CD4-positive, alpha-beta T cell treated with Interleukin-21 for 1 hour (primary cell): ENCODE measurements at regions not wholly inside any gene's neighbourhood (a gene's known extent, or its start where the extent isn't known, plus 50 kb on each side); places are given as distances from the start of the nearest gene placed in this dataset.

ENCODE experiments used
- DNase-seq: peaks from one replicate; pipeline ENCODE4 v3.0.0-alpha.2; 2020

DNA sequence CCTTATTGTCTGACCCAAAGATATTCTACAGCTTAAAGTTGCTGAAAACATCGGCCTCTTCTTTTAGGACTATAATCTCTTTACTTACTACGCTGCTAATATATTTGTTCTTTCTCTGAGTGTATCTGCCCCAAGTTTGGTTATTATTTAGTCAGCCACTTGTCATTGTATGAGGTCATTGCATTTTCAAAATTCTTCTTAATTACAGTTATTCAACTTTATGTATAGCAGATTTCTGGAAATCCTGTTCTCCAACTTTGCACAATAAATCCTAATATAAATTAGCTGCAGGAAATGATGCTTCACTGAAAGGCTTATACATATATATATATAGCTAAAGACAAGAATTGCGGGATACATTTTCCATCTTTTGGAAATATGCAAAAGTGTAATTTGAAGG is 88.5 kb upstream of the HIVEP1 start:
- no peak for DNase-seq

DNA sequence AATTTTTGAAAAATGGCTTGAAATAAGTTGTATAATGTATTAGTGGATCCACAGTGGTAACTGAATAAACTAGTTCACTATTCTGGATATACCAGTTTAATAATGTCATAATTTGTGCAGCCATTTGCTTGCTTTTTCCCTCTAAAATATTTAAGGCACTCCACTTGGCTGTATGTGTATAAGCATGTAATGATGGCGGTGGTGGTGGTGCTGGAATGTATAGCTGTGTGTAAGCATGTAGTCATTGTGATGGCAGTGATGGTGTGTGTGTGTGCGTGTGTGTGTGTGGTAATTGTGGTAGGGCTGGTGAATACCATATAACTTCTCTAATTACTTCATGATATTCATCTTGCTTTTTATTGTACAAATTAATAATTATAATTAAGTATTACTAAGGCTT is 89.2 kb upstream of the HIVEP1 start:
- no peak for DNase-seq

DNA sequence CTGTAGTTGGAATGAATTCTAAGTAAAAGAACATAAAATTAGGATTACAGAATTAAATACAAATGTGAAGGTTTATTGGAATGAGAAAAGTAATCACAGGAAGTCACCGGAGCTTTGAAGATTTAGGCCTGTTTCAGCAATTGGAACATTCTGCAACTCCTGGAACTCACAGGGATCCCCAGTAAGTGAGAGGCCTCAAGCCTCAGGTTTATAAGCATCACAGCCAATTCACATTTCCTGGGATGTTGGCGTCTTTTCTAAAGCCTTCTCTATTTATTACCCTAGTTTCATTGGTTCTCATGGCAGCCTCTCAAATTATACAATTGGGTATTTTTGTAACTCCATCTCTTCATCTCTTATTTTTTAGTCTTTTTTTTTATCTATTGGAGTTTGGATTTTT is 90.4 kb upstream of the HIVEP1 start:
- no peak for DNase-seq

DNA sequence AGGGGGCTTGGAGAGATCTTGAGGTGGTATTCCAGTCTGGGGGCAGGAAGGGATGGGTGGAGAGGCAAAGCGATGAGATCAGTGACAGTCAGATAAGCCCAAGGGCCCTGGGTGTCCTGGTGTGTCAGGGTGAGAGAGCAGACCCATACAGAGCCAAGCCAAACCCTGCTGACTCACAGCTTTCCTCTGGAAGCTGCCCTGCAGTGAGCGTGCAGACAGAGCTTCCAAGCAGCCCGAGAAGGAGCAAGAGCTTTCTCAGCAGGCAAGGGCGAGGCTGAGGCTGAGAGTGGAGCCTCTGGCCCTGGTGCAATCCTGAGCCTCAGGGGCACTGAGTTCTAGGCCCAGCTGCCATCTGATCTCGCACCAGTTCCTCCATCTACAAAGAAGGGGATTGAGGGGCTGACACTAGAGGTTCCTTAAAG is 91.1 kb upstream of the HIVEP1 start:
- DNase-seq, result no peak

DNA sequence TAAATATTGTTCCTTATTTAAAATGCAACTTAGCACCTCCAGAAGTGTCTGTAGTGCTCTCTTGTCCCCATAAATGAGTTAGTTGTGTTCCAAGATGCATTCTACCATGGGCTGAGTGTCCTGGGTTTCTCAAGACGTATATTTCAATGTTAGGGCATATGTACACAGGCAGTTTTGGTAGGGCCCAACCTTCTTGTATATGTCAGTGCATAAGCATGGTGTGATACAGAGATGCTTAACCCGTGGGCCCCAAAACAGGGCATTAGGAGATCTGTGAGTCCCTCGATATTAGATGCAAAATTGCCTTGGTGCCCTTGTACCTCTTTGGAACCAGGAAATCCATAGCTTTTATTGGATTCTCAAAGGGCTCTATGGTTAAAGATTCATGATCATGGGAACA is 91.5 kb upstream of the HIVEP1 start:
- no peak for DNase-seq

DNA sequence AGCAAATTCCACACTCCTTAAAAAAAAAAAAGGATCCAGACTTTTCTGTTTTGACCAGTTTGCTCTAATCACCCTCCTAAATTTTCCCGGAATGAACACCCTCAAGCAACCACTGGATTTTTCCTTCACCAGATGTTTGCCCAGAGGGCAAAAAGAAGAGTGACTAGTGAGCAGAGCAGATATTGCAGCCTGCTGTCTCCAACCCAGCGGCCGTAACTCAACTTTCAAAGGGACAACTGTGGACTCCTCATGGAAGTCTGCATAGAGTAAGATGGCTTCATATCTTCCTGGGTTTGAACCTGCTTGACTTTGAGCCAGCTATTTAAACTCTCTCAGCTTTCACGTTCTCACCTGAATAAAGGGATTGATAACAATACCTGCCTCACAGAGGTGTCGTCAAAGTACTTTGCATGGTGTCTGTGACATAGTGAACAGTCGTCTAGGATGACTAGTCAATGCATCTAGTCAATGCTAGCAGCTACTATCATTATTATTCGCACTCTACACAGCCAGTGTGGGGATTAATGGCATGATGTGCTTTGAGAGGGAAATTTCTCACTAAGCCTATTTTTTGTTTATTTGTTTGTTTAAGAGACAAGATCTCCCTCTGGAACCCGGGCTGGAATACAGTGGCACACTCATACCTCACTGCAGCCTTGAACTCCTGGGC is 92.2 kb upstream of the HIVEP1 start:
- DNase-seq, result no peak

DNA sequence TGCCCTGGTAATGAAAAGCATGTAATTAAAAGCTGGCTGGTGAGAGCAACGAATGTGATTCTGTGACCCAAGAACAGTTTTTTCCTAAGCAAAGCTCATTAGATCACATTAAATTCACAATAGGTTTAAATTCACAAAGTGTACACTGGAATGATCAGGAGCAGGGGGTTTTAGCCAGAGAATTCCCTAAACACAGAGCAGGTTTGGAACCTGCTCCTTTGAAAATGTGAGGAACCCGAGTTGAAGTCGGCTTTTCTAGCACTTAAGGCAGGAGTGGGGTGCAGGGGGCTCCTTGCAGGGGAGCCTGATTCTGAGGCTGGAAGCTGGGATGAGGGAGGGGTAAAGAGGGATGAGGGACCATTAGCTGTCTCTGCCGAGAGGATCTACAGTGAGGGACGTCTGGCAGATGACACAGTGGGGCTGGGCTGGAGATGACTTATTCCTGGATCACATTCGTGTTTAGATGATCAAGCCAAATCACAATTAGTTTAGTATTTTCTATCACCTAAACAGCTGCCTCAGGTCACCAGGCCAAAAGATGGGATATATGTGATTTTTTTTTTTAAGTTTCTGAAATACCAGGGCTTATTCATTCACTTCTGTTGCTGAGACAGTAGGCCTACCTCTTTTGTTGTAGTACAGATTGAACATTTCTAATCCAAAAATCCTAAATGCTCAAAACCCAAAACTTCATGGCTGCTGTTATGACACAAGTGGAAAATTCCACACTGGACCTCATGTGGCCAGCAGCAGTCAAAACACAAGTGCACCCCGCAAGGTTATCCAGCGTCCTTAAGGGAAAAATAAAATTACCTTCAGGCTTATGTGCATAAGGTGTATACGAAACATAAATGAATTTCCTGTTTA is 93.1 kb upstream of the HIVEP1 start:
- no peak for DNase-seq

DNA sequence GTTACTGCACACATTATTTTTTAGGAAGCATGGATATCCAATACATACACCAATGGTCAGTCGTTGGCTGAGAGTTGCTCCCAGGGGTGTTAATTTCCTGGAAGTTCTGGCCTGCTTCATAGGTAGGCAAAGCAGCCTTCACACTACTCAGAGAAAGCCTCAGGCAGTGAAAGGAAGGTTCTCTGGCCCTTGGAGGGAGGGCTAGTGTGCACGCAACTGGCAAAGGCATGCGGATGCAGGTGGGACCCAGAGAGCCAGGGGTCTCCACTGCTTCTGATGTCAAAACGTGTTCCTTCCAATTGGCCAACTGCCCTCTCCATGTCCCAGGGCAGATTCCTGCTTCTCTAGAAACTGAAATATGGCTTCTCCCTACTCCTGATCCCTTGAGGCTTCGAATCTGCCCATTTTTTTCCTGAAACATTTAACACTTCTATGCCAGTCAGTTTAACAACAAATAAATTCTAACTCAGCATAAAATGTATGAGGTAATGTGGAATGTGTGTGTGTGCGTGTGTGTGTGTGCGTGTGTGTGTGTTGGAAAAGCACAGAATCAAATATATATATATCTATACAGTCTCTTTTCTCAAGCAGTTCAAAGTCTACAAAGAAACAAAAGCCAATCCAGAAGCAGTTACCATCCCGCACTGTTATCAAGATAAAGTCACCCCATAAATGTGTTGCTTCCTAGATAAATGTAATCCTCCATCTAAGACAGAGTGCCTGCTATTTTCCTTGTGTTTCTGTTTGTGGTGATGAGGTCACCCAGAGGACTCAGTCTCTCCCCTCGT is 94.0 kb upstream of the HIVEP1 start:
- no peak for DNase-seq

DNA sequence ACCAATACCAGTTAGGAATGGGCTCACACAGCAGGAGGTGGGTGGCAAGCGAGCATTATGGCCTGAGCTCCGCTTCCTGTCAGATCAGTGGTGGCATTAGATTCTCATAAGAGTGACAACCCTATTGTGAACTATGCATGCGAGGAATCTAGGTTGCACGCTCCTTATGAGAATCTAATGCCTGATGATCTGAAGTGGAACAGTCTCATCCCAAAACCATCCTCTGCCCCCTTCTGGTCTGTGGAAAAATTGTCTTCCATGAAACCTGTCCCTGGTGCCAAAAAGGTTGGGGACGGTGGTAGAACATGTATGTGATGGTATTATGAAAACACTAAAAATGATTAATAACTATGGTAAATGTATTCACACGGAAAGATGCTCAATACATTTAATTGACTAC is 99.7 kb upstream of the HIVEP1 start:
- DNase-seq, result no peak

DNA sequence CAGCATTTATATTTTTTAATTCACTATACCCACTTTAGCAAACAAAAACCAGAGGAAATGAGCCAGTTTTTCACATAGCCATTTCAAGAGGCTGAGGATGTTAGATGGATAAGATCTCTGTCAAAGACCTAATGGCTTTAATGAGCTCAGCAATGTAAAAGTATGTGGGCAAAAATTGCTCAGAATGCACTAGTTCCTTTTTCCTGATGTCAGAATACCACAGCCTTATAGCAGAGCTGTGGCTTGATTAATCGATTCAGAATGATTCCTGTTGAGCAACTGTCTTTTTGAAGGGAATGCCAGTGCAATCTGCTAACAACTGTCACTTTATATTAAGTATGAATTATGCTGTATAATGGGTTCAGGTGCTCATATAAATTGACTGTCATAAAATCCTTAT is 100.6 kb upstream of the HIVEP1 start:
- no peak for DNase-seq

DNA sequence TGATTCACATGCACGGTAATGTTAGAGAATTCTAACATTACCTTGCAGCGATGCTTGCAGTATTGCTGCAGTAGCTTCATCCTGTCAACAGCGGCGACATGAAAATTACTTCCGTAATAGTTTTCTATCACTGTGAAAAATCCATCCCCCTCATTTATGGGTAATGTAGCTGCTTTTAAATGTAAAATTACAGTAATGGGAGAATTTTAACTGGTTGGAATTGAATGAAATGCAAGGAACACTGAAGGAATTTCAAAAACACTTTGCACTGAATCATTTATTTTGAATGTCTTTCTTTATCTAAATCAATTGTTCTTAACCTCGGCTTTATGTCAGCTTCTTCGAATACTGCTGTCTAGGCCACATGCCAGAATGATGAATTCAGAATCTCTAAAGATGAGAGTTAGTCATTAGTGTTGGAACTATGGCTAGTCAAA is 102.4 kb upstream of the HIVEP1 start:
- no peak for DNase-seq

DNA sequence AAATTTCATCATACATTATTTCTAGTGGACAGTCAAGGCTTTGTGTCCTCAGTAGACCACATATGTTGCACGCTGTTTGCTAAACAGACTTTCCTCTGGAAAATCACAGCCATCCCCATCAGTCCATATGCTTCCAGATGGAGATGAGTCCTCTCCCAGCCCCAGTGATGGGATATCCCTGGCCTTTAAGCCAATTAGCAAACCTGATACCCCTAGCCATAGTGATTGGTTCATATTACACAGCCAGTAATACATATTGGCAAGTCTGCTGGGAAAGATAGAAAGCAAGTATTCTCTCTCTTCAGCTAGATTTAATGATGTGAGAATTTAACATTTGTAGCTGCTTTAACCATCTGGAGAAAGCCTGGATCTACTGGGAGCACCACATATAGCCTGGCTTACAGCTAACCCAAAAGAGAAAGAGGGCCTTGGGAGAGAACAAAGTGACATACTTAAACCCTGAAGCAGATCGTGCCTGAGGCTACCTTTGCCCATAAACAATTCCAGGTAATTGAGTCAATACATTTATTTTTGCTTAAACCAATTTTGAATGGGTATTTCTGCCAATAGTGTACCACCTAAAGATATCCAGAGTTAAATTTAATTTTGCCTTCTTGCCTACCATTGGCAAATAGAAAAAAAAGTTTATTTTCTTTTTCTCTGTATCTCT is 103.5 kb upstream of the HIVEP1 start:
- DNase-seq, result no peak

DNA sequence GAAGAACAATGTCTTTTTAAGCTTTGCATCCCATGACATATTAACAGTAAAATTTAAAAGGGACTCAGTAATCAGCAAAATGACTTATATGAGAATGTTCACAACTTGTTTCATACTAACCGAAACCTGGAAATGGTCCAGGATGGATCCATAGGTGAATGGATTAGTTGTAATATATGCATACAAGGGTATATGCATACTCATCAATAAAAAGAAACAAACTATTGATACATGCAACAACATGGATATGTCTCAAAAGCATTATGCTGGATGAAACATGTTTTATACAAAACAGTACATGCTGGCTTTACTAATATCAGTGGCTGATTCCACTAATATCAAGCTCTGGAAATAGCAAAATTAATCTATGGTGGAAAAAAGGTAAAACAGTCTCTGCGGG is 108.5 kb upstream of the HIVEP1 start:
- no peak for DNase-seq

DNA sequence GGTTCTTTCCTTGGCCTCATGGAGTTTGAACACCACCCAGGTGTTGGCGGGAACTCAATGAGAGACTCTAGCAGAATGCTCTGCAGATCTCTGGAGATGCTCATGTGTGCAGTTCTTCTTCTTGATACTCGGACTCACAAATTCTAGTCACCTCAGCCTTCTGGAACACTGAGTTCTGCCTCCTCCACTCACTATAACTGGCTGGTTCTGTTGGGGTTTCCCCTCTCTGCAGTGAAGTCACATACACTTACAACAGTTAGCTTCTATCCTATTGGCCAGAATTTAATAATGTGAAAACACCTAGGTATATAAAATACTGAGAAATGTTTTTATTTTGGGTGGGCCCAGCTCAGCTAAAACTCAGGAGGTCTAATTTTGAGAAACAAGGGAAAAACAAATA is 109.6 kb upstream of the HIVEP1 start:
- no peak for DNase-seq

DNA sequence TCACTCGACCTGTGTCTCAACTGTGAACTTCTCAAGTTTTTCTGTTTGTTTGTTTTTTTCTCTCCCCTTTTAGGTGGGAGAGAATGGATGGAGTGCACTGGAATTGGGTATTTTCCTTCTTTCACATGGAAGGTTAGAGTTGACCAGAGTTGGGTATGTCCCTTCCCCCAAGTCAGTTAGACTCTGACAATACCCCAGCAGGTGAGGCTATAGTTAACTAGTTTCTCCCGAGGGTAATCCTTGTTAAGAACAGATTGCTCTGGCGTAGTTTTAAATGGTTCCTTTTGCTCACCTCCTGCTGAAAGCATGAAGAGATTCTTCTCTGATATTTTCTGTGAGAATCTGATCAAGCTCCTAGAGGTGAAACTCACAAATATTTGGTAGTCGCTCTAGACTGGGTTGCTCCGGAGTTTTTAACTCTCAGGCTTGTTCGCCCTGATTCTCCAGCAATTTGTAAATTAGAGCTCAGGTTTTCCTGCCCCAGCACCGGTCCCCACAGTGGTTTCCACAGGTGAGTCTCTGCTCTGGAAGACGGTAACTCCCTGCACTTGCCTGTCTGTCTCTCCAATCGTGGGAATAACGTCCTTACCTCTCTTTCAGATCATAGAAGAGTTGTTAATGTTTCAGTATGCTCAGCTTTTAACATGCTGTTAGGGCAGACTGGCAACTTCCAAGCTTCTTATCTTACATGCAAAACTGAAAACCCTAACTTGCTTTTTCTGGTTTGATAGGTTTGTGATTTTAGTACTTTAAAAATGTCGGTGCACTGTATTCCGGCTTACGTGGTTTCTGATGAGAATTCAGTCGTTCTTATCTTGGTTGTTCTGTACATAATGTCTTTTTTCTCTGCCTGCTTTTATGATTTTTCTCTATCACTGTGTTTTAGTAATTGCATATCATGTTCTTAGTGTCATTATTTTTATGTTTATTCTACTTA is 111.2 kb upstream of the HIVEP1 start:
- peak; percentile 7 for DNase-seq

DNA sequence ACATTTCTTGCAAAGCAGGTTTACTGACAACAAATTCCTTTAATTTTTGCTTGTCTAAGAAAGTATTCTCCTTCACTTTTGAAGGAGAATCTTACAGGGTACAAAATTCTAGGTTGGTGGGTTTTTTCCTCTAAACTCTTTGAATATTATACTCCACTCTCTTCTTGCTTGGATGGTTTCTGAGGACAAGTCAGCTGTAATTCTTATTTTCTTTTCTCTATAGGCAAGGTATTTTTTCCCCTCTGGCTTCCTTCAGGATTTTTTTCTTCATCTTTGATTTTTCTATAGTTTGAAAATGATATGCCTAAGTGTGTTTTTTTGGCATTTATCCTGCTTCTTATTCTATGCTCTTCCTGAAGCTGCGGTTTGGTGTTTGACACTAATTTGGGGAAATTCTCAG is 112.5 kb upstream of the HIVEP1 start:
- no peak for DNase-seq

DNA sequence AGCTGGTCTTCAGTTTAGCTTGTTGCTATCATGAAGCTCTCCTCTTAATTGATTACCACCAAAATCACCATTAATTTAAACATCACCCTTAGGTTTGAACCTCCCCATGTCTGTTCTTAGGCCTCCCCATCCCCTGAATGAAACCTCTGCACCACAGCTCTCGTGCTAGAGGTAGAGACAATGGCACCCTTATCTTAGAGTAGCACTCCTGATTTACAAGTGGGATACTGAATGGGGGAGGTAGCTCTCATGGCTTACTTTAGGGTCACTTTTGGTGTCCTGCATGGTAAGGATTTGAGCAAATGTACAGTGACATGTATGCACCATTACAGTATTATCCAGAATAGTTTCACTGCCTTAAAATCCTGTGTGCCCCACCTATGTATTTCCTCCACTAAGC is 115.6 kb upstream of the ADTRP start:
- DNase-seq, result no peak

DNA sequence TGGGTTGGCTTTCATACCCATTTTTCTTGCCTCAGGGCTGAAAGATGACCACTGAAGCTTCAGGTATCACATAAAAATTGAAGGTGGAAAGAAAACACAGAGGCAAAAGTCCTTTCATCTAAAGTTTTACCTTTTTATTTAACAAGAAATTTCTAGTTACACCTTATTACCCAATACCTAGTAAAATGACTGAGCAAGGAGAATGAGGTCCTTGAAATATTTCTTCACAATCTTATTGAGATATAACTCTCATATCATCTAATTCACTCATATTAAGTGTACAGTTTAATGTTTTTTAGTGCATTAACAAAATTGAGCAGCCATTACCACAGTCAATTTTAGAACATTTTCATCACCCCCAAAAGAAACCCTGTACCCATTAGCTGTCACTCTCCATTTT is 112.9 kb upstream of the ADTRP start:
- DNase-seq, result no peak

DNA sequence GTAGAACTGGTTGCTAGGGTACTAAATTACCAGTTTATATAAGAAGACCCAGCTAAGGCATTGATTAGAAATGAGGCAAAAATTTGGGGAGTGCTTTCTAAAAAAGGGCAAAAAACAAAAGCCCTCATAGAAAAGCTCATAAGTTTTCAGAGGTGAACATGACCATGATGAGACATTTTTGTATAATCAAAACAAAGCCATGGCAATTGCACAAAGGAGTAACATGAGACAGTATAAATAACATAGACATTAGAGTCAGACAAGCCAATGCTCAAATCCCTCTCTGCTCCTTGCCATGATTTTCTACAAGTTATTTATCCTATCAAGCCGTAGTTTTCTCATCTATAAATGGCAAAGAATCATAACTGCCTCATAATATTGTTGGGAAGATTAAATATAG is 112.2 kb upstream of the ADTRP start:
- no peak for DNase-seq

DNA sequence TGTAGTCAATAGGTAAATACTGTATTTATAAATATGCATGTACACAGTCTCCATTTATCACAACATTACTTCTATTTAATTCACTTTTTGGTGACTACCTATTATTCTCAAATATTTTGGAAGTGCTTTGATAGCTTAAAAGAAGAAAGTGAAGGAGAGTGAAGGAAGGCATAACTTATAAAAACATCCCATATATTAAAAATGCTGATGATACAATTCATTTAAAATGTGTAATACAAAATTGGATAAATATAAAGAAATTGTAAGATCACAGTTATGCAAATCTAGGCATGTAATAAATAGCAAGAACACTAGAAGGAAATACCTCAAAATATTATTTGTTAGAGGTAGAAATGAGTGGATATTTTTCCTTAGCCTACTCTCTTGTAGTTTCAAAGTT is 111.6 kb upstream of the ADTRP start:
- DNase-seq, result no peak

DNA sequence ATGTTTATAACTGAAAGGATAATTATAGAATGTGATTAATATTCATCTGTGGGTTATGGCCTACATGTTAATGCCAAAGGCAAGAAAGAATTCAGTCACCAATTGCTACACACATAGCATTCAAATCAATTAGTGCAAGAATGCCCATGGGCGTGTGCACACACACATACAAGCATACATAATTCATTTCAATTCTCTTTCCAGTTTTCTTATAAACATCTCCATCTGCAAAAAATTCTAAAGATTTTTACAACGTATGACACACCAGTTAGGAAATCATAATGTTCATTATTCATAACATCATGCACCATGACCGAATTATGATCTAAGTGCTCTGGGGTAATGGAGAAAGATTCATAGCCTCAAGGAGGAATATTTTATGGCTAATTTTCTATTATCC is 111.0 kb upstream of the ADTRP start:
- no peak for DNase-seq

DNA sequence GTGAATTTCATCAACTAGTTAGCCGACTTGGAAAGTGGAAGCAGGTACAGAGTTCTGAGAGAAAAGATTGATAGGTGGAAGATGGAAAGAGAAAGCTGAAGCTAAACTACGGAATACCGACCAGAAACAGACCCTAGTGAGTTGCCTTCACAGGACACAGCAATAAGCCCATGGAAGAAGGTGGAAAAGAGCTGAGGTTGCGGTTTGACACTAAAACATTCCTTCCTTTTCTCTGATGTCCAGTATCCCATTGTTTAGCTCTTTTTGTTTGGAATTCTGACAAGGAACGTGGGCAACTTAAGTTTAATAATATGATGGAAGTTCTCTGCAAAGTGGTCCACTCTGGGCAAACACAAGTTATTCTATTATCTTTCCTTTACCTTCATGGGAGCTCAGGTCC is 110.1 kb upstream of the ADTRP start:
- no peak for DNase-seq
